Nucleus accumbens (tissue), 56 donors: ENCODE measurements at regions not wholly inside any gene's neighbourhood (a gene's known extent, or its start where the extent isn't known, plus 50 kb on each side); places are given as distances from the start of the nearest gene placed in this dataset.

Experiments used
- DNase-seq, 56 donors: peaks; one replicate each; lab custom pipeline; 2025; lab: John Stamatoyannopoulos, UW

GRCh38 chr1:240004086-240004749, 87.5 kb upstream of the FMN2 start:
- no peak for DNase-seq

GRCh38 chr1:240005997-240006650, 85.6 kb upstream of the FMN2 start:
- no peak for DNase-seq

- no peak for DNase-seq
Measured at GRCh38 chr1:240008298-240008697, 83.4 kb upstream of the FMN2 start.

GRCh38 chr1:240014051-240014450, 77.6 kb upstream of the FMN2 start:
- DNase-seq, result no peak

GRCh38 chr1:240018617-240019016, 73.1 kb upstream of the FMN2 start:
- no peak for DNase-seq

GRCh38 chr1:240019524-240019923, 72.2 kb upstream of the FMN2 start:
- no peak for DNase-seq

- DNase-seq, result no peak
Measured at GRCh38 chr1:240020871-240021270, 70.8 kb upstream of the FMN2 start.

GRCh38 chr1:240021709-240022108, 70.0 kb upstream of the FMN2 start:
- DNase-seq, result no peak

- DNase-seq, result peak in 31 of 56 donors; percentile 1 to 70 (median 10)
Measured at GRCh38 chr1:240027059-240027462, 64.6 kb upstream of the FMN2 start.

- no peak for DNase-seq
Measured at GRCh38 chr1:240029418-240029817, 62.3 kb upstream of the FMN2 start.

- no peak for DNase-seq
Measured at GRCh38 chr1:240030236-240030635, 61.4 kb upstream of the FMN2 start.

- DNase-seq, result no peak
Measured at GRCh38 chr1:240031009-240031408, 60.7 kb upstream of the FMN2 start.

- DNase-seq, result no peak
Measured at GRCh38 chr1:240031414-240031813, 60.3 kb upstream of the FMN2 start.

GRCh38 chr1:240033406-240033805, 58.3 kb upstream of the FMN2 start:
- DNase-seq, result no peak

GRCh38 chr1:240036526-240036925, 55.2 kb upstream of the FMN2 start:
- no peak for DNase-seq
